ENCODE measurements at regions not wholly inside any gene's neighbourhood (a gene's known extent, or its start where the extent isn't known, plus 50 kb on each side); places are given as distances from the start of the nearest gene placed in this dataset.

- Mint-ChIP-seq H3K27ac (no peak overlapping the region), H3K27me3 (ENCODE audit: low read depth) (no peaks in the 10 kb centered on the region), H3K9me3 (no peaks in the 10 kb centered on the region), H3K4me1 (no peaks in the 10 kb centered on the region), H3K36me3 (ENCODE audit: low read depth) (no peaks in the 10 kb centered on the region), H3K4me3 (no peak overlapping the region)
- TF ChIP-seq CTCF (IDR thresholded peaks at IDR 0.05; ENCODE audit: unreplicated experiment in 3 of 3): no peak
Measured at GRCh38 chr20:12014736-12015135, 97.0 kb downstream of the BTBD3 start.

GRCh38 chr20:12016291-12016690 is 98.6 kb downstream of the BTBD3 start:
- no peaks in the 10 kb centered on the region for H3K9me3 Mint-ChIP-seq
- H3K4me3 Mint-ChIP-seq: no peak overlapping the region
- no peaks in the 10 kb centered on the region for H3K4me1 Mint-ChIP-seq
- no peak for TF ChIP-seq CTCF (IDR thresholded peaks at IDR 0.05; ENCODE audit: unreplicated experiment in 3 of 3)
- no peak overlapping the region for H3K27ac Mint-ChIP-seq
- H3K36me3 Mint-ChIP-seq (ENCODE audit: low read depth): no peaks in the 10 kb centered on the region
- no peaks in the 10 kb centered on the region for H3K27me3 Mint-ChIP-seq (ENCODE audit: low read depth)

GRCh38 chr20:12019715-12020114 is 102.0 kb downstream of the BTBD3 start:
- TF ChIP-seq CTCF (IDR thresholded peaks at IDR 0.05; ENCODE audit: unreplicated experiment in 3 of 3): no peak
- H3K9me3 Mint-ChIP-seq: no peaks in the 10 kb centered on the region
- H3K4me3 Mint-ChIP-seq: no peak overlapping the region
- H3K36me3 Mint-ChIP-seq (ENCODE audit: low read depth): no peaks in the 10 kb centered on the region
- no peak overlapping the region for H3K27ac Mint-ChIP-seq
- H3K27me3 Mint-ChIP-seq (ENCODE audit: low read depth): no peaks in the 10 kb centered on the region
- no peaks in the 10 kb centered on the region for H3K4me1 Mint-ChIP-seq

- Mint-ChIP-seq H3K4me3 (no peak overlapping the region), H3K27me3 (ENCODE audit: low read depth) (no peaks in the 10 kb centered on the region), H3K36me3 (ENCODE audit: low read depth) (no peaks in the 10 kb centered on the region), H3K9me3 (no peaks in the 10 kb centered on the region), H3K4me1 (no peaks in the 10 kb centered on the region), H3K27ac (no peak overlapping the region)
- TF ChIP-seq CTCF (IDR thresholded peaks at IDR 0.05; ENCODE audit: unreplicated experiment in 3 of 3): no peak
Measured at GRCh38 chr20:12020846-12021245, 103.2 kb downstream of the BTBD3 start.

GRCh38 chr20:12022126-12022525 is 104.4 kb downstream of the BTBD3 start:
- Mint-ChIP-seq H3K4me3 (no peak overlapping the region), H3K36me3 (ENCODE audit: low read depth) (no peaks in the 10 kb centered on the region), H3K27ac (no peak overlapping the region), H3K9me3 (no peaks in the 10 kb centered on the region), H3K27me3 (ENCODE audit: low read depth) (no peaks in the 10 kb centered on the region), H3K4me1 (no peaks in the 10 kb centered on the region)
- TF ChIP-seq CTCF (IDR thresholded peaks at IDR 0.05; ENCODE audit: unreplicated experiment in 3 of 3): no peak

GRCh38 chr20:12023194-12023795 is 105.6 kb downstream of the BTBD3 start:
- Mint-ChIP-seq H3K27me3 (ENCODE audit: low read depth) (no peaks in the 10 kb centered on the region), H3K36me3 (ENCODE audit: low read depth) (no peaks in the 10 kb centered on the region), H3K9me3 (no peaks in the 10 kb centered on the region), H3K4me3 (no peak overlapping the region), H3K4me1 (no peaks in the 10 kb centered on the region), H3K27ac (no peak overlapping the region)
- TF ChIP-seq CTCF (IDR thresholded peaks at IDR 0.05; ENCODE audit: unreplicated experiment in 3 of 3): no peak

Data from nephron (organoid).